GM23248 (cell line): ENCODE measurements at regions not wholly inside any gene's neighbourhood (a gene's known extent, or its start where the extent isn't known, plus 50 kb on each side); places are given as distances from the start of the nearest gene placed in this dataset.

ENCODE experiments used
- EZH2 ChIP-seq: fragments of 200-600 bp; sonication (generic); IDR thresholded peaks from 2 replicates; pipeline ENCODE4 v1.6.1; 2018; ENCODE audit warnings: antibody characterized with exemption, mild to moderate bottlenecking; ENCODE audit not compliant: insufficient read depth, poor library complexity, severe bottlenecking
- EZH2phosphoT487 ChIP-seq: fragments of 200-600 bp; sonication (generic); IDR thresholded peaks from 2 replicates; pipeline ENCODE4 v1.6.1; 2018; ENCODE audit warnings: antibody characterized with exemption, moderate library complexity, mild to moderate bottlenecking, low read depth; ENCODE audit not compliant: insufficient read depth

DNA sequence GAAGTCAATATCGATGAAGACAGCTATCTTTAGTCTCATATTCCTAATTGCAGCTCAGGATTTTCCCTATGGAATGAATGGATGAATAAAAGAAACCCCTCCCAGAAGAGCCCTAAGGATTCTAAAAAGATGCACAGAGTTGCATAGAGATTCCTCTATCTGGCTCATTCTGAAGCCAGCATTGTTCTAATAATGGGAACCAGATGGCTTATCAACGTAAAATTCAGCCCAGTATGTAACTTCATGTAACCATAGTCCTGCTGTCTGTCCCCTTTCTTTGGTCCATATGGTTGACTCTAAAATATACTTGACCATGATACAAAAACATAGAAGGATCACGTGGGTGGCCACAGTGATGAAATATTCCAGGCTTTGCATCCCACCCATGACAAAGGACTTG, 508.6 kb downstream of the RASEF start:
- TF ChIP-seq EZH2 (no peak), EZH2phosphoT487 (no peak)
